NCI-H128 (cell line): ENCODE measurements at regions not wholly inside any gene's neighbourhood (a gene's known extent, or its start where the extent isn't known, plus 50 kb on each side); places are given as distances from the start of the nearest gene placed in this dataset.

ENCODE experiments used
- DNase-seq: peaks from one replicate; lab custom pipeline; 2025; ENCODE audit not compliant: unreplicated experiment; lab: John Stamatoyannopoulos, UW

- no peak for DNase-seq
These were observed 54.8 kb upstream of the DOCK10 start for GRCh38 chr2:225097035-225097434.
